Stimulated activated CD8-positive, alpha-beta memory T cell treated with anti-CD3 and anti-CD28 coated beads, Interleukin-12 subunit alpha, Interleukin-12 subunit beta, amount 100 ng/mL, for 24 hours (primary cell): ENCODE measurements at regions not wholly inside any gene's neighbourhood (a gene's known extent, or its start where the extent isn't known, plus 50 kb on each side); places are given as distances from the start of the nearest gene placed in this dataset.
"Not testable (repeated sequence)": the region's sequence is repeated elsewhere in the genome, so short reads cannot be mapped to it uniquely, and the experiment has no call there.

Experiments
- DNase-seq: peaks from one replicate; pipeline ENCODE4 v3.0.0-alpha.2; 2020; ENCODE audit errors: extremely low read depth

- not testable (repeated sequence) for DNase-seq
Measured at GRCh38 chr9:97103613-97104383, 64.9 kb upstream of the CTSV start.

- not testable (repeated sequence) for DNase-seq
Measured at GRCh38 chr9:97099540-97099939, 60.6 kb upstream of the CTSV start.

GRCh38 chr9:97096793-97097192 is 57.9 kb upstream of the CTSV start:
- DNase-seq: no peak

GRCh38 chr9:97089361-97089760 is 50.4 kb upstream of the CTSV start:
- not testable (repeated sequence) for DNase-seq
